Fibroblast of skin of right biceps (primary cell): ENCODE measurements at regions not wholly inside any gene's neighbourhood (a gene's known extent, or its start where the extent isn't known, plus 50 kb on each side); places are given as distances from the start of the nearest gene placed in this dataset.

ENCODE experiments used
- DNase-seq: peaks from one replicate; pipeline ENCODE4 v3.0.0-alpha.2; 2013

DNA sequence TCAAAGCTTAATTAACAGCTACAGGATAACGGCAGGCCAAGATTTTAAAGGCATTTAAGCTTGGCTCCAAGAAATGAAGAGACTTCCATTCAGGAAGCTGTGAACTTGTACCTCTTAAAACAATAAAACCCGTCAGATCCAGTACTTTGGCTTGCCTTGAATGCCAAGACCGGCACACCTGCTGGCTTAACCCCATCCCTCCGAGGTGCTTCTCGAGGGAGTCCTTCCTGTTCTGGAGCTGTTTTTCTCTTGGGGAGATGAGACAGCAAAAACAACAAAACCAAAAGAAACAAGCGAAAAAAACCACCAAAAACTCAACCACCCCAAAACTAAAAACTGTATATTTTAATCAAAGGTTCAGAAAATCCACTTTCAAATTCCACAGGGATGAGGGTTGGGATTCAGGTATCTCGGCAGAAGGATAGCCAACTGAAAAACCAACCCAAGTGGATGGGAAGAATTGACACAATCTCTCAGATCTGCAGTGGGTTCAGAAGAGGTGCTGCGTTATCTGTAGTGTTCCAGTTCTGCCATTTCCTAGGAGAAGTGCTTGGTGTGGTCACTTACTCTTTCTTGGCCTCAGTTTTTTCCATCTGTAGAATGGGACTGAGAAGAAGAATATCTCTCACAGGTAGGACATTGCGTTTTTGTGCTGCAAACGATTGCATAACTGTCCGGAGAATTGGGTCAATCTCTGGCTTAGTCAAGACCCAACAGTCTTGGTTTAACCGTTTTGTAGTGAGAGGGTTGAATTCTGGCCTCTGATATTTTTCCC is 420.1 kb downstream of the VRK1 start:
- DNase-seq = no peak

DNA sequence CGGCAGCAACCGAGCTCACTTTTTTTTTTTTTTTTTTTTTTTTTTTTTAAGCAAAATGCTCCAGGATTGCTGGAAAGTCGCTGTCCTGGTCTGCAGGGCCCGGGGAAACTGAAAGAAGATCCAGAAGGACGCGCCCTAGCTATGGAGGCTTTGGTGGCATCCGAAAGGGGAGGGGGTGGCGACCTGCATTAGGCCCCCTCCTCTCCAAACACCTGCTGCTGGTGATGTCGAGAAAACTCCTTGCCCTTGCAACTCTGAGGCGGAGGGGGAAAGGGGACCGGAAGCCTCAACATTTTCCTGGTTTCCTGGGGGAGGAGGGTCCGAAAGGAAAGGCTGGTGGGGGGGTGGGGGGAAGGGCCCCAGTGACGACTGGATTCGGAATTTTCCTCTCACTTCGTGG is 421.1 kb downstream of the VRK1 start:
- DNase-seq = peak; percentile 3

DNA sequence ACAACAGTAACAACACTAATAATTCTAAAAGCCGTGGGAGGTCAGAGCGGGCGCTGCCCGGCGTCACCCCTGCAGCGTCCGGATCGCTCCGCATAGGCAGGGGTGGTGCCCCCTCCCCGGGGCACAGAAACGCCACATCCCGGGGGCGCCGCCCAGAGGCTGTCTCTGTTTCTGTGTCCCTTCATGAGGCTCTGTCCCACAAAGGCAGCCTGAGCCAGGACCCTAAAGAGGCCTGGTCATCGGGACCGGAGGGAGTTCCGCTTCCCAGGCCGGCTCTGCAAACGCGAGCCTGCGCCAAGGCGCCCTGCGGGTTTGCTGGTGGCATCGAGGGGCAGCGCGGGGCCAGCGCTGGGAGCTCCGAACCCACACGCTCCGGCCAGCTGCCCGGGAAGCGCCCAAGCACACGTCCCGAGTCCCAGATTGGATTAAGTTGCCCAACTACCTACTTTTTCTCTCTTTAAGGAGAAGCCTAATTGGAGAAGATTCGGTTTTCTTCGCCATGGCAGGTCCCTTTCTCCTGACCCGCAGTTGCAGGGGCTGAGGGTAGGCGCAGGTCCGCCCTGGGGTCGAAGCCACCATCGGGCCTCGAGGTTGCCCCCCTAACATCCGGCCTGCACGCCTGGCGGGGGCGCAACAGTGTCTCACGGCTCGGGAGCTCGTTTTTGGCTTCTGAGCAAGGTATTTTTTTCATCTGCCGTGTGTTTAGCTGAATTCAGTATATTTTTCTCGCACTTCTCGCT is 421.7 kb downstream of the VRK1 start:
- DNase-seq = no peak

DNA sequence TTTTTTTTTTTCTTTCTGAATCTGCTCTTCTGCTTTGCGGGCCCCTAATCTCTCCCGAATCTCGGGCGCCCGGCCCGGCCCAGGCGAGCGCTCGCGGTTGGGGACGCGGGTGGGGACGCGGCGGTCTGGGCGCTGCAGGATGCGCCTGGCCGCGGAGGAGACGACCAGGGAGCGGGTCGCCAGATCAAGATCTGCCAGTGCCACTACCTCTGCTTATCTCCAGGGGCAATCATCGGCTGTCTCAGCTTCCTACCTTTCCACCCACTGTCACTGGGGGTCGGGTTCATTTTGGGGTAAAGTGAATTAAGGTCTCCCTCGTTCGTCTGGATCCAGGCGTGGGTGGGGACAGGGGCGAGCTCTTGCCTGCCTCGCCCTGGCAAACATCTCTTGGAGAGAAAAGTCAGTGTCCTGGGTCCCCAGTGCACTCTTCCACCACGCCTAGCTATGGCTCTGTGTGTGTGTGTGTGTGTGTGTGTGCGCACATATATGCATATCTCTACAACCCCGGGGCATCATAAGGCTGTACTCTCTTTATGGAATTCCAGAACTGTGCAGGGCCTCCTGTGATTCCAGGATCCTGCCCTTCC is 422.3 kb downstream of the VRK1 start:
- DNase-seq = no peak

DNA sequence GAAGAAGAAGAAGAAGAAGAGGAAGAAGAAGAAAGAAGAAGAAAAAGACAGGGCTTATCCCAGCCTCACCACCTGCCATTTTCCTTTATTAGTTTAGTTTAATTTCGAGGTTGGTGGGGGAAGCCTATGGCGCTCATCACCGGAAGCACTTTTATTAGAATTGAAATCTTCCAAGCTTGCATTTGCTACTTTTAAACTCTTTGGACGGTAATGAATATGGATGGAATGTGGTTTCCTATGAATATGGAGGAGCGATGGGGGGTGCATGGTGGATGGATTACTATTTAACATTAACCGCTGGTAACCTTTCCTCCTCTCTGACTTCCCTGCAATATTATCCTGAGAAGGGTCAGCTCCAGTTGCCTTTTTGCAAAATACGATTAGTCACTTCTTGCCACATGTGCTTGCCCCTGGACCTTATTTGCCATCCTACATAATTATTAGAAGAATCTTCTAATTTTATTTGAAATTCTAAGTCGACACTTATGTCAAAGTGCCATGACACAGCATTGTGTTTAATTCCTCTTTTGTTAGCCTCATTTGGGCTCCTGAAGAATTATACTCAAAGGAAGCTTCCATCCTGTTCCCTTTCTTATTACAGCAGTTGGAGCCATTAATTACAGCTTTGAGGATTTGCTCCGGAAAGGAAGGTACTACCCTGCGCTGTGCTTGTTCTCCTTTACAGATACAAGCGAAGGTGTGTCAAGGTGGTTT is 424.5 kb downstream of the VRK1 start:
- no peak for DNase-seq

DNA sequence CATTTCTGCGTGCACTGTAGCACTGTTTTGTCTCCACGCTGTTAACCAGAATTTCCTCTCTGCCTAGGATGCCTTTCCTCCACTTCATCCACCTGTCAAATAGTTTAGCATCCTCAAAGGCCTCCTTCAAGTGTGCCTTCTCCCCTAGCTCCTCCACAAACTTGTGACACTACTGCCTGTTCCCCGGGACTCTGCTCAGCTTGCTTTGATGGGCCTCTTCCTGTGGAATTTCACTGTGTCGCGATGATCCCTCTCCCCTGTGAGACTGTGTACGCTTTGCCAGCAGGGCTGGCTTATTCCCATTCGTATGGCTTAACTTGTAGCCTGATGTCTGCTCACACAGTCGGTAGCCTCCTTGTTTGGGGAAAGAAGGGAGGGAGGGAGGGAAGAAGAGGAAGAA is 426.8 kb downstream of the VRK1 start:
- no peak for DNase-seq

DNA sequence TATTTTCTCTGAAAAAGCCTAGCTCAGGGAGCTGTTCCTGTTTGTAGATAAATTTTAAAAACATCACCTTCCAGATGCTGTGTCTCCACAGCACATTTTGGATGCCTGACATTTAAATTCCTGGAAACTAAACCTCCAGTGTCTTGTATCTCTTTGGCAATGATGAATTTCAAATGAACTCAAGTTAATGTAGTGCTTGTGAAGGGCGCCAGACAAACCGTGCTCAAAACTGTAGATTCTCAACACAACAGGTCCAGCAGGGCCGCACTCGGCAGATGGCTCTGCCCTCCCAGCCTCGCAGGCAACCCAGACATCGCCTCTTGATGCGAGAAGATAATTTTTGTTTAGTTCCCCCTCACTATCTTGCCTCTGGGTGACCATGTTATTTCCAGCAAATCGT is 432.9 kb downstream of the VRK1 start:
- DNase-seq = no peak

DNA sequence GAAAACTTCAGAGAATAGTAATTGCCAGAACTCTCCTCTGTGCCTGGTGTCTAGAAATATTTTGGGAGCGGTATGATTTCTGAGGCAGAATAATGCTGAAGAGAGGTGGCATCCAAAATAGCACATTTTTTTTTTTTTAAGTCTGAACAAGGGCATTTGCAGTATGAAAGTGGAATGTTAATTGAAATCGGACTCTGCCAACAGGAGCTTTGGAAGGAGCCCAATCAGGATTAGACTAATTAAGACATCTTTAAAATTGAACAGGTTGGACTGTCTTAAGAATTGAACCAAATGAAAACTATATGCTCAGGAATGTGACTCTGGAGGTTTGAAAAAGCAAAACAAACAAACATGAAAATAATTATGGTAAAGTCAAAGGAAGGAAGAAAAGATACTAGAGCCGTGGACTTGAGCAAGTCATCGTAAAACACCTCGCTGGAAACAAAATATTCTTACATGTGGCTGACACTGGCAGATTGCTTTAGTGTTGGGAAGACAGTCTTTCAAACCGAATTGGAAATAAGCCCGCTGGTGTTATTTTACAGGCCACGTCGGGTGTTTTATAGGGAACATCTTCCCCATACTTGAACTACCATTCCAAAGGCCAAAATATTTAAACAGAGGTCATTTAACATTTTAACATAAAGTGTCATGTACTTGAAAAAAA is 436.3 kb downstream of the VRK1 start:
- DNase-seq = no peak

DNA sequence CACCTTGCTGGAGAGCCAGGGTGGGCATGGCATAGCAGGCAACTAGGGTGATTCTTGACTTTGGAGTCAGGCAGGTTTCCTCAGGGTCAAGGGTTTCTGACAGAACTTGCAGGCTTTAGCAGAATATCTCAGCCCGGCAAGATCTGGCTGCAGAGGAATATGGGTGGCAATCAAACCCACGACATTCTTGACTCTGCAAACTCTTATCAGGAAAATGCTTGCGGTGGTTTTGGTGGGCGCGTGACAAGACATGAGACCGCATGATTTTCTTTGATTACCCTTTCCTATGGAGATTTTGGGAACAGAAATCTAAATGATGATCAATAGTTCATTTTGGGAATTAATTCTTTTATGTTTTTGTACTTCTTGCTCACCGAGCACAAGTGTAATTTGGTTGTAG is 449.5 kb downstream of the VRK1 start:
- no peak for DNase-seq

DNA sequence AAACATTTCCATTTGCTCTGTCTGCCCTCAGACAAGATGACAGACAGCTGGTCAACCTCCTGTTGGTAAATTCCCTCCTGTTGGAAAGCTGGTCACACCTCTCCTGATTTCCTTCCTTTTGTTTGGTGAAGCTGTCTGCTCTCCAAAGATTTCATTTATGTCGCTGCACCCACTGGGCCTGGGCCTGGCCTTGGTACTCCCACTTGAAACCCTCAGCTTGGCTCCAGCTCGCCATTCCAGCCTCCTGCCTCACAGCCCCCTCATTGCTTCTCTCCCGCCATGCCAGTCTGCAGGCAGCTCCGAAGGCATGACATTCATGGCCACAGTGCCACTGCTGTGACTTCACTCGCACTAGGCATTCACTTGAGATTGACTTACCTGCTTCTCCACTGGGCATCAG is 451.8 kb downstream of the VRK1 start:
- no peak for DNase-seq

DNA sequence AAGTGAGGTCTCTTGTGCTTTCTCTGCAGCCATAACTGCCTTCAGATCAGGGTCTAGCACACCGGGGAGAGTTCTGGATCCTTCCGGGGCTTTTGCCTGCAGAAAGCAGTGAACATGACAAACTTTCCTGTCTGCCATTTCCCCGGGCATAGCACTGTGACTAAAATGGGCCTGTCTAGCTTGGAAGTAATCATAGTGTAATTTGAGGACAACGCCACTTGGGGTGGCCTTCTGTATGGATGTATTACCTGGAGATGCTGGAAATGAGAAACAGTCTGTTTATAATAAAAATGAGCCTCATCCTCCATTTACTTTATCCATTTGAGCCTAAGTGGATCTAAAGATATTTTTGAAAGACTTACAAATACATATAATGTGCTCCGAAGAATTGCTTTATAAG is 453.7 kb downstream of the VRK1 start:
- no peak for DNase-seq

DNA sequence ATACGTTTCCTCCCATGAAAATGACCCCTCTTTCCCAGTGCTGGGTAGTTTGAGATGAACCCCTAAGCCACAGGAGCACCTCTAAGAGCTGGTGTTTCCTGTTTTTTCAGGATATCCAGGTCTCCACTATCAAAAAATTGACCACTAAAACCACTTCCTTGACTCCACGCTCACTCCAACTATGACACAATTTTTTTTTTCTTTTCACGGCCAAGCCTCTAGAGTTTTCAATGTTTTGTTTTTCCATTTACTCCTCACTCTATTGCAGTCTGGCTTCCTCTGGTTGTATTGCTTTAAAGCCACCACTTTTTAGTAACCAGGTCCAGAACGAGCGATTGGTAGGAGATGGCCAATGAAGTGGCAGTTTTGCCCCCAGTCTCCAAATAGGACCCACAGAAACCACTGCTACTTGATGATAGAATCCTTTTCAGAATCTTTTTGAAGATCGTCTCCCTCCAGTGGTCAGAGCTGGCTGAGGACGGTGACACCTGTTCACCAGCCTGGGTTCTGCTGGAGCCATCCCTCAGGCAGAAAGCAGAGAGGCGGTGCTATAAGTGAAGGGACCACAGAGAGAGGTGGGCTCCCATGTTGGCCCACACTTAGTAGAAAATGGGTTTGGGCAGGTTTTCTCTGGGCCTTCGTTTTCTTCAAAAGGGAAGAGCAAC is 454.4 kb downstream of the VRK1 start:
- DNase-seq = no peak

DNA sequence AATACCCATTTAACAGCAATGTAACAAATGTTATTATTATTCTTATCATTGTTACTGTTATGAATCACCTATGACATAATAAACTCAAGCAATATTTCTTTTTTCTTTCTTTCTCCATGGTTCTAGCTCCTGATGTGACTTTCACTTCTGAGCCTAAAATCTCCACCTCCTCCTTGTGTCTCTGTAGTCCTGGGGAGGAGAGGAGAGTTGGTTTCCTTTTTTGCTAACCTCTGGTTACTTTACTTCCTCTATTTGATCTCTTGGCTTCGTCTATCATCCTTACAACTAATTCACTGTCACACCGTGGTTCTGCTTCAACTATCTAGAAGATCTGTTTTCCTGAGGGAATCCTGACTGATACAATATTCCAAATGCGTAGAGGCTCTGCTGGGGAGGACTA is 456.6 kb downstream of the VRK1 start:
- no peak for DNase-seq

DNA sequence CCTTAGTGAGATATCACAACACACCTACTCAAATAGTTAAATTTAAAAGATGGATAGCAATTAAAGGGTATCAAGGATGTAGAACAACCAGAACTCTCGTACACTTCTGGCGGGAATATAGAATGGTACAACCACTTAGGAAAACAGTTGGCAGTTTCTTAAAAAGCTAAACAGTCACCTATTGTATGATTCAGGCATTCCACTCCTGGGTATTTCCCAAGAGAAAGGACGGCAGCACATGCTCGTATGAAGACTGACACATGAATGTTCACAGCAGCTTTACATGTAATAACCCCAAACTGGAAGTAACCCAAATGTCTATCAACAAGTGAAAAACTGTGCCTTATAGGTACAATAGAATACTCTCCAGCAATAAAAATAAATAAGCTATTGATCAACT is 465.2 kb downstream of the VRK1 start:
- DNase-seq = no peak

DNA sequence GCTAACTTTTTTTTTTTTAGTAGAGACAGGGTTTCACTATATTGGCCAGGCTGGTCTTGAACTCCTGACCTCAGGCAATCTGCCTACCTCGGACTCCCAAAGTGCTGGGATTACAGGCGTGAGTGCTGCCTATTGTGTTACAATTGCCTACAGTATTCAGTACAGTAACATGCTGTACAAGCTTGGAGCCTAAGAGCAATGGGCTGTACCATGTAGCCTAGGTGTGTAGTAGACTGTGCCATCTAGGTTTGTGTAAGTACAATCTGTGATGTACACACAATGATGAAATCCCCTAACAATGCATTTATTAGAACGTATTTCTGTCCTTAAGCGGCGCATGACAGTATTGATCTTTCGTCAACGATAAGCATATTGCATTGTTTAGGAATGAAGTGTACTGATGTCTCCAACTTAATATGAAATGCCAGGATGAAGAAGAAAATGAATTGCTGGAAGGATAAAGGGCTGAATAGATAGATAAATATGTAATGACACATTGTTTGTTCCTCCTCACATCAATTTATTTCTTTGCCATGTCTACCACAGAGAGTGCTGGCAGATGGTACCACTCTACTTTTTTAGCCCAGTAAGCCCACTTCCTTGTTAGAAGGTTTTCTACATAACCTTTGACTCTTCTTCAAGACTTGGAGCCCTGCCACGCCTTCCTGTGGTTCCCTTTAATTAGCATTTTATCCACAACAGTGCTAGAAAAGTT is 467.5 kb downstream of the VRK1 start:
- no peak for DNase-seq

DNA sequence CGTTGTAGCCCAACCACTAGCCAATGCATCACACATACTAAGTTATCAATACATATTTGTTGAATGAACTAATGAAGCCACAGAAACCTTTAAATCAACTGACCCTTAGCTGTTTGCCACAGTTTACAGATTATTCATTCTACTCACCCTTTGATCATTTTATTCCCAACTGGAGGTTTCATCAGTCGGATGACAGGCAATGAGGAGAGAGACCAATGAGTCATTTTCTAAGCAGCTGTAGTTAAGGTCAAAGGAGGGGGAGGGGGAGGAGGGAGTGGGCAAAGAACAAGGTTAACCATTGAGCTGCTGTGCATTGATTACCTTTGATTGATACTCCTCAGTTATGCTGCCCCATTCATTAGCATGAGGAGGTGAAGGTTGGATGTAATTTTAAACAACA is 469.5 kb downstream of the VRK1 start:
- DNase-seq = peak; percentile 85

DNA sequence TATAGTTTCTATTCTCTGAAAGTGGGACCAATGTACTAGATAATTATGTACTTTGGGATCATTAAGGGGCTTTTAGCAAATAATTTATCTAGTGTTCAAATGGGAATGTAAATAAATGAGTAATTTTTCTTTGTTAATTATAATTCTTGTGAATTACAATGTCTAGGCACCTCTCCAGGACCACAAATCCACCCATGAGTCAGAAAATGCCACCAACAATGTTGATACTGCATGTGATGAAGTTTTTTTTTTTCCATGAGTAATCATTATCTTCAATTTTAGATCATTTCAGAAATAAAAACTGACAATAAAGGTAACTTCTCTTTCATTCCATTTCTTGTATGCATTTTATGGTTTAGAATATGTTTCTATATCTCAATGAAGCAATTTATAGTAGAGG is 470.3 kb downstream of the VRK1 start:
- DNase-seq = peak; percentile 57

DNA sequence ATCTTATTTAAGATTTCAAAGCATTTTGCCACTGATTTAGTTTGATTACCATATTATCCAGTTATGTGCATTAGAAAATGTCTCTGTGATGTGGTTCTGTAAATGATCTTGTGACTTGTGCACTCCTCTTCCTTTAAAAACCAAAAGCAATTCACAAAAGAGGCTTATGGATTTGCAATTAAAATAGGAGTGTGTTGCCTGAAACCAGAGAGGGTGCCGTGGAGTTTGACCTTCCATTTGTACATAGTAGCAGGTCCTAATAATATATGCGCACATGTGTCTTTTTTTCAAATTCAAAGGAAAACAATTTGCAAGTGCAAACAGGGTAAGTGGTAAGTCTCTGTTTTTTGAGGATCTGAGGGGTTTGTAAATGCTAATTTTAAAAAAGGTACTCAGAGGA is 470.9 kb downstream of the VRK1 start:
- DNase-seq = no peak

DNA sequence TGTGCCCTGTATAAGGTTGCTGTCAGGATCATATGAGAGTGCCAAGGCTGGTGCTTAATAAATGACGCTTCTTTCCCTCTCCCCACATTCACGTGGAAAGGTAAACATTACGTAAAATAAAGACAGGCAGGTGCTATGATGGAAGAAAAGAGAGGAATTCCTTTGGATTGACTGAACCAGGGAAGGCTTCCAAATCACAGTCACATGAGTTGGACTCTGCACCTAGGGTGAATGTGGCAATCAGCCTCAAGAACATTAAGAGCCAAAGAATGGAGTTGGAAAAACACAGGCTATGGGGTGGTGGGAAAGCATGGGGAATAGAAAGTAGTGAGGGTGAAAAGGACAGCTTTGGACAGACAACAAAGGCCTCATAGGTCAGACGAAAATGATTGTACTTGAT is 473.1 kb downstream of the VRK1 start:
- no peak for DNase-seq

DNA sequence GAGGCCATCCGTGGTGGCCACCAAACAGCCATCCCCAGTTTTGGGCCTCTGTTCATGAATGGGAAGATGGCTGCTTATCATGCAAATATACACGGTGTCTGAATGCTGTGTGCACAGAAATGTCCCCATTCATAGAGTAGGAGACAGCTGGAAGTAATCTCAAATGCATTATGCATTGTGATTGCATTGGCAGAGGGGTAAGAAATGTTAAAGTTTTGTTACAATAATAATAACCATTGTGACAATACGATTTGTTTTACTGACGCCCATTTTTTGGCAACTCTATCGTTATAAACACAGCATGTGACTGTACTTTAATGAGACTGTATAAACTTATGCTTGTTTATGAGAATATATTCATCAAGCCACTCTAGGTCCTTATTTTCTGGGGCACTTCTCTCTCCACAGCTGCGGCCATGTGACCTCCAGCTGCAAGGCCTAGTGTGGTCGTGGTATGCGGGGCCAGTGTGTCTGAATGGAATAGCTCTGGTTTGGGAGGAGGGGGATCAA is 474.3 kb downstream of the VRK1 start:
- no peak for DNase-seq

DNA sequence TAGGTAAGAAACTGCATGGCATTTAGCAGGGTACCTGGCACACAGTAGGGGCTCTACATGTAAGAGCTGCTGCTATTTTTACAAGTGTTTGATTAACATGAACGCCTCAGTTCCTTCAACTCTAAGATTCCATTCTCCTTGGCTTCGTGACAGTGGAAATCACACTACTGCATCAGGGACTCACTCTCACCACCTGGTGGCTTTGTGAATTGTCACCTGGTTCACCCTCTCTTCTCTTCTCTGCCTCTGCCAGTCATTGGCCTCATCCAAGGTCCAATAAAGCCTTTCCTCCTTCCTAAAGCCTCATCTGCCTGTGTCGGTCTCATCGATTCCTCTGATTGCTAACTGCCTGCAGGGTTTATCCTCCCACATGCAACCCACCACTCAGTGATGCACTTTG is 476.4 kb downstream of the VRK1 start:
- no peak for DNase-seq

DNA sequence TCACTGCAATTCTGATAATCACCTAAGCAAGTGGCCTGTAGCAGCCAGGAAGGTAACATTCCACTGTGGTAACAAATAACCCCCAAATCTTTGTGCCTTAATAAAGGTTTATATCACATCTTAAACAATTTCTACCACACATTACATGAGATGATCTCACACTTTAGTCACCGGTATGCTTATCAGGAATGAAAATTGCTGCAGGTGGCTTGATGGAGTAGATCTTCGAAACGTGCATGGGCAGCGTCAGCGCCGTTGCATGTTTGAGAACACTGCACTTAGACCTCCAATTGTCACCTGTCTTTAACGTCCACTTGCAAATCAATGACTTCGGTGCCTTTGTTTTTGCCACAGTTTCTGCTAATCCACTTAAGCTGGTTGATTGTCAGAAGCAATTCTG is 477.4 kb downstream of the VRK1 start:
- DNase-seq = no peak
